Breast epithelium (tissue), 4 donors: ENCODE measurements at regions not wholly inside any gene's neighbourhood (a gene's known extent, or its start where the extent isn't known, plus 50 kb on each side); places are given as distances from the start of the nearest gene placed in this dataset.
A peak's percentile ranks its signal among the peaks of the same experiment; 100 is the strongest.

ENCODE experiments used
- DNase-seq, 2 donors: peaks; one replicate each; pipeline ENCODE4 v3.0.0-alpha.2; 2019; ENCODE audit warnings: low spot score in 2 of 2
- H3K27ac ChIP-seq, 2 donors: fragments of 200-600 bp; sonication (generic) in 1 of 2; one replicate each; pipeline ENCODE4 v1.5.1; 2016 to 2019; ENCODE audit warnings: mild to moderate bottlenecking in 1 of 2
- H3K27me3 ChIP-seq, 2 donors: fragments of 200-600 bp; sonication (generic) in 1 of 2; one replicate each; pipeline versions ENCODE4 v1.5.1 to v1.6.0; 2017 to 2019; ENCODE audit warnings: control low read depth in 1 of 2, mild to moderate bottlenecking in 1 of 2
- H3K36me3 ChIP-seq: fragments of 200-600 bp; one replicate; pipeline ENCODE4 v1.5.1; 2019
- H3K4me1 ChIP-seq, 2 donors: fragments of 200-600 bp; sonication (generic); one replicate each; pipeline ENCODE4 v1.5.1; 2016 to 2019; ENCODE audit warnings: control low read depth in 1 of 2
- H3K4me3 ChIP-seq, 3 donors: fragments of 200-600 bp; sonication (generic); 1 replicate in 2 of 3; 2 replicates in 1 of 3; pipeline ENCODE4 v1.5.1; 2016 to 2019; ENCODE audit warnings: mild to moderate bottlenecking in 3 of 3, moderate library complexity in 2 of 3
- H3K9me3 ChIP-seq, 2 donors: fragments of 200-600 bp; sonication (generic) in 1 of 2; one replicate each; pipeline ENCODE4 v1.5.1; 2016 to 2019; ENCODE audit warnings: control low read depth in 1 of 2
- POLR2A ChIP-seq: fragments of 450-650 bp; IDR thresholded peaks from one replicate; pipeline ENCODE4 v1.6.1; 2016; ENCODE audit warnings: antibody characterized with exemption, mild to moderate bottlenecking, moderate library complexity
- POLR2AphosphoS5 ChIP-seq, 3 donors: sonication (generic); formaldehyde crosslinking; IDR thresholded peaks; one replicate each; pipeline ENCODE4 v1.6.1; 2017; ENCODE audit warnings: antibody characterized with exemption in 3 of 3
- intact Hi-C: fragments of 100-400 bp; cut with DNase I; formaldehyde crosslinking; loops from one replicate; pipeline ENCODE4 v1.15.1; 2023; ENCODE audit warnings: low total_unique reads
- TF ChIP-seq, protein P1 (sequence below), 3 donors: fragments of 450-650 bp; IDR thresholded peaks; one replicate each; pipeline ENCODE4 v1.5.1; 2016 to 2017; ENCODE audit warnings: antibody characterized with exemption in 3 of 3, mild to moderate bottlenecking in 3 of 3, moderate library complexity in 3 of 3

GRCh38 chr10:78914502-78915189 is 154.1 kb upstream of the ZMIZ1 start:
- DNase-seq, result peak in 1 of 2 donors; percentile 35
- Histone ChIP-seq H3K9me3 (no peaks in the 10 kb centered on the region), H3K4me1 (peaks cover 0 to 5% of the 10 kb centered on the region in 2 donors), H3K36me3 (no peaks in the 10 kb centered on the region), H3K27me3 (no peaks in the 10 kb centered on the region), H3K27ac (no peak overlapping the region), H3K4me3 (no peak overlapping the region)
- intact Hi-C loops, result loop anchor here (2.0 kb wide), 1 partner anchor 64 kb away; no protein-coding TSS in a partner anchor
- TF ChIP-seq, protein P1, sequence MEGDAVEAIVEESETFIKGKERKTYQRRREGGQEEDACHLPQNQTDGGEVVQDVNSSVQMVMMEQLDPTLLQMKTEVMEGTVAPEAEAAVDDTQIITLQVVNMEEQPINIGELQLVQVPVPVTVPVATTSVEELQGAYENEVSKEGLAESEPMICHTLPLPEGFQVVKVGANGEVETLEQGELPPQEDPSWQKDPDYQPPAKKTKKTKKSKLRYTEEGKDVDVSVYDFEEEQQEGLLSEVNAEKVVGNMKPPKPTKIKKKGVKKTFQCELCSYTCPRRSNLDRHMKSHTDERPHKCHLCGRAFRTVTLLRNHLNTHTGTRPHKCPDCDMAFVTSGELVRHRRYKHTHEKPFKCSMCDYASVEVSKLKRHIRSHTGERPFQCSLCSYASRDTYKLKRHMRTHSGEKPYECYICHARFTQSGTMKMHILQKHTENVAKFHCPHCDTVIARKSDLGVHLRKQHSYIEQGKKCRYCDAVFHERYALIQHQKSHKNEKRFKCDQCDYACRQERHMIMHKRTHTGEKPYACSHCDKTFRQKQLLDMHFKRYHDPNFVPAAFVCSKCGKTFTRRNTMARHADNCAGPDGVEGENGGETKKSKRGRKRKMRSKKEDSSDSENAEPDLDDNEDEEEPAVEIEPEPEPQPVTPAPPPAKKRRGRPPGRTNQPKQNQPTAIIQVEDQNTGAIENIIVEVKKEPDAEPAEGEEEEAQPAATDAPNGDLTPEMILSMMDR (IDR thresholded peaks at IDR 0.05), result no peak
- TF ChIP-seq POLR2A (no peak), POLR2AphosphoS5 (IDR thresholded peaks at IDR 0.05) (no peak)

DNA sequence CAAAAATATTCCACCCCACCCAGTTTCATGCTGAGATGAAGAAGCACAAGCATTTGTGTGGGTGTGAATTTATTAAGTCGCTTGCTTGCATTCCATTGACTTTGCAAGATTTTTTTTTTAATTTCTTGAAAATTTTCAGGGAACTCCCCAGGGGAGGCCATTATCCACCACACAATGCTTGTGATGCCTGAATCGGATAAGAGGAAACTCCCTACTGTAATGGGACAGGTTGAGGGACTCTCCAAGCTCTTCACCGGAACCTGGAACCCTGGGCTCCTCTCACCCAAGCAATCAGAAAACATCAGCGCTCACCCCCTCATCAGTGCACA is 153.6 kb upstream of the ZMIZ1 start:
- peaks cover 0 to 5% of the 10 kb centered on the region in 2 donors for H3K4me1 ChIP-seq
- no peak overlapping the region for H3K4me3 ChIP-seq
- H3K27me3 ChIP-seq, result no peaks in the 10 kb centered on the region
- no peaks in the 10 kb centered on the region for H3K36me3 ChIP-seq
- TF ChIP-seq POLR2AphosphoS5 (IDR thresholded peaks at IDR 0.05) (no peak), POLR2A (no peak)
- TF ChIP-seq, protein P1 (IDR thresholded peaks at IDR 0.05), result no peak
- H3K9me3 ChIP-seq, result no peaks in the 10 kb centered on the region
- H3K27ac ChIP-seq, result no peak overlapping the region
- intact Hi-C loops, result loop anchor here (2.0 kb wide), 1 partner anchor 64 kb away; no protein-coding TSS in a partner anchor
- no peak for DNase-seq

GRCh38 chr10:78916227-78916626 is 152.5 kb upstream of the ZMIZ1 start:
- Histone ChIP-seq H3K27me3 (no peaks in the 10 kb centered on the region), H3K4me3 (no peak overlapping the region), H3K9me3 (no peaks in the 10 kb centered on the region), H3K4me1 (peaks cover 0 to 5% of the 10 kb centered on the region in 2 donors), H3K36me3 (no peaks in the 10 kb centered on the region), H3K27ac (no peak overlapping the region)
- no peak for DNase-seq
- no peak for TF ChIP-seq POLR2A
- no peak for TF ChIP-seq POLR2AphosphoS5 (IDR thresholded peaks at IDR 0.05)
- TF ChIP-seq, protein P1 (IDR thresholded peaks at IDR 0.05), result no peak
- intact Hi-C loops, result no loop called here

GRCh38 chr10:78919181-78919966 is 149.4 kb upstream of the ZMIZ1 start:
- Histone ChIP-seq H3K4me3 (no peak overlapping the region), H3K27ac (no peak overlapping the region), H3K36me3 (no peaks in the 10 kb centered on the region), H3K4me1 (peaks cover 0 to under 1% of the 10 kb centered on the region in 2 donors), H3K27me3 (no peaks in the 10 kb centered on the region), H3K9me3 (no peaks in the 10 kb centered on the region)
- intact Hi-C loops, result no loop called here
- TF ChIP-seq POLR2A, result no peak
- TF ChIP-seq, protein P1 (IDR thresholded peaks at IDR 0.05), result no peak
- TF ChIP-seq POLR2AphosphoS5 (IDR thresholded peaks at IDR 0.05), result no peak
- DNase-seq, result no peak

DNA sequence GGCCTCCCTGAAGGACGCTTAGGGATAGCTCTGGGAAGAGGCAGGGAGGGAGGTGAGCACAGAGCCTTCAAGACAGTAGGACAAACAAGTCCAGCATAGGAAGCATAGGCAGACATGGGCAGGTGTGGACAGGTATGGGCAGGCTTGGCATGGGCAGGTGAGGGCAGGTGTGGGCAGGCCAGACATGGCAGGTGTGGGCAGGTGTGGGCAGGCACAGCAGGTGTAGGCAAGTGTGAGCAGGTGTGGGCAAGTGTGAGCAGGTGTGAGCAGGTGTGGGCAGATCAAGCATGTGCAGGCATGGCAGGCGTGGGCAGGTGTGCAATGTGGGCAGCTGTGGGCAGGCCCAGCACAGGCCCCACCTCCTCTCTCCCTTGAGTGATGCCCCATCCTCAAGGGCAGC is 148.8 kb upstream of the ZMIZ1 start:
- no peak for DNase-seq
- no peaks in the 10 kb centered on the region for H3K4me1 ChIP-seq
- no peak overlapping the region for H3K27ac ChIP-seq
- TF ChIP-seq POLR2A (no peak), POLR2AphosphoS5 (IDR thresholded peaks at IDR 0.05) (no peak)
- TF ChIP-seq, protein P1 (IDR thresholded peaks at IDR 0.05), result no peak
- intact Hi-C loops, result no loop called here
- no peaks in the 10 kb centered on the region for H3K27me3 ChIP-seq
- H3K9me3 ChIP-seq, result no peaks in the 10 kb centered on the region
- no peak overlapping the region for H3K4me3 ChIP-seq
- H3K36me3 ChIP-seq, result no peaks in the 10 kb centered on the region
